ENCODE measurements at regions not wholly inside any gene's neighbourhood (a gene's known extent, or its start where the extent isn't known, plus 50 kb on each side); places are given as distances from the start of the nearest gene placed in this dataset.

DNA sequence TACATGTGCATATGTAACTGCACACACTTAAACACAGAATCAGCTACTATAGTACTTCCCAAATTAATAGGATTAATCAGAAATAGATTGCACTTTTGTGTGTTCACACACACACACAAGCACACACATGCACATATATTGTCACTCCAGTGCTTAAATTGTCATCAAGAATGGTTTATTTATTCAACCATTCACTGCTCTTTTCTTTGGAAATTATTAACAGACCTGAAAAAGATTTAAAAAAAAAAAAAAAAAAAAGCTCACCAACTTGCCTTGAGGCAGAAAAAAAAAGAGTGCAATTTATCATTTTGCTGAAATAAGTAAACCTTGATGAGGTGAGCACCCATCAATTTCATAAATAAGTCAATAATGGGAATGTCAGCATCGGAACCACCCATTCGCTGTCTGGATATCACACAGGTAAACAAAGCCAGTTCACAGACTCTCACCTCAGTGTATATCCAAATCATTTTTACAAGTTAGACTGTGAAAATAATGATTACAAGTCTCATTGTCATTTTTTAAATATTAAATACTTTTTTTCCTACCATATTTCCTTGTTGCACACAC, 562.8 kb downstream of the BNC2 start:
- H3K4me1 ChIP-seq (replicated peaks; ENCODE audit: insufficient read depth) = peaks cover 13% of the 10 kb centered on the region
- TF ChIP-seq EZH2 (IDR thresholded peaks at IDR 0.05; ENCODE audit: low read depth) (no peak), CTCF (conservative IDR thresholded peaks at IDR 0.05) (no peak)
- no peaks in the 10 kb centered on the region for H3K79me2 ChIP-seq (ENCODE audit: low read depth)
- peaks cover 3% of the 10 kb centered on the region; the same call in 1 of the 2 replicates for H3K9me3 ChIP-seq (ENCODE audit: insufficient read depth, low read depth)
- no peaks in the 10 kb centered on the region for H3F3A ChIP-seq (ENCODE audit: insufficient read depth, low read depth)
- POLR2A ChIA-PET (ENCODE audit: unreplicated experiment) = no interaction called here
- H3K36me3 ChIP-seq (ENCODE audit: low read depth) = no peaks in the 10 kb centered on the region
- no peak overlapping the region for H3K27ac ChIP-seq
- H3K4me2 ChIP-seq = no peak overlapping the region
- BruUV-seq (replicated peaks) = no TSS peak
- no peaks in the 10 kb centered on the region for H3K27me3 ChIP-seq (ENCODE audit: insufficient read depth, low read depth)
- H3K4me3 ChIP-seq = no peak overlapping the region
- H3K9me2 ChIP-seq (ENCODE audit: insufficient read depth) = no peaks in the 10 kb centered on the region
- DNase-seq = no peak
- H2AFZ ChIP-seq = no peak overlapping the region
- CTCF ChIA-PET = interaction anchor here (0.6 kb wide), 1 partner anchor 9 kb away, joined by 6 read pairs; no protein-coding TSS in a partner anchor
- intact Hi-C loops (cut with micrococcal nuclease; ENCODE audit: unreplicated experiment) = no loop called here
- no peaks in the 10 kb centered on the region for H4K20me1 ChIP-seq (ENCODE audit: insufficient read depth)

GRCh38 chr9:16308645-16309044, 561.8 kb downstream of the BNC2 start:
- no peaks in the 10 kb centered on the region for H3F3A ChIP-seq (ENCODE audit: insufficient read depth, low read depth)
- no peak overlapping the region for H3K4me2 ChIP-seq
- POLR2A ChIA-PET (ENCODE audit: unreplicated experiment) = no interaction called here
- no peak for DNase-seq
- no peaks in the 10 kb centered on the region for H3K79me2 ChIP-seq (ENCODE audit: low read depth)
- intact Hi-C loops (cut with micrococcal nuclease; ENCODE audit: unreplicated experiment) = no loop called here
- no peaks in the 10 kb centered on the region for H3K36me3 ChIP-seq (ENCODE audit: low read depth)
- TF ChIP-seq EZH2 (IDR thresholded peaks at IDR 0.05; ENCODE audit: low read depth) = no peak
- TF ChIP-seq CTCF (conservative IDR thresholded peaks at IDR 0.05) = no peak
- CTCF ChIA-PET = no interaction called here
- no peaks in the 10 kb centered on the region for H3K27me3 ChIP-seq (ENCODE audit: insufficient read depth, low read depth)
- no peak overlapping the region for H3K27ac ChIP-seq
- H3K4me1 ChIP-seq (replicated peaks; ENCODE audit: insufficient read depth) = peaks cover 13% of the 10 kb centered on the region
- H2AFZ ChIP-seq = no peak overlapping the region
- H4K20me1 ChIP-seq (ENCODE audit: insufficient read depth) = no peaks in the 10 kb centered on the region
- H3K9me3 ChIP-seq (ENCODE audit: insufficient read depth, low read depth) = peaks cover 3% of the 10 kb centered on the region; the same call in 1 of the 2 replicates
- no peaks in the 10 kb centered on the region for H3K9me2 ChIP-seq (ENCODE audit: insufficient read depth)
- no TSS peak for BruUV-seq (replicated peaks)
- no peak overlapping the region for H3K4me3 ChIP-seq

- Histone ChIP-seq H4K20me1 (ENCODE audit: insufficient read depth) (no peaks in the 10 kb centered on the region), H3K36me3 (ENCODE audit: low read depth) (no peaks in the 10 kb centered on the region), H3K27ac (no peak overlapping the region), H3K4me1 (replicated peaks; ENCODE audit: insufficient read depth) (peaks cover 9% of the 10 kb centered on the region), H3K9me2 (ENCODE audit: insufficient read depth) (no peaks in the 10 kb centered on the region), H2AFZ (no peak overlapping the region), H3K4me2 (no peak overlapping the region), H3K9me3 (ENCODE audit: insufficient read depth, low read depth) (no peaks in the 10 kb centered on the region), H3K79me2 (ENCODE audit: low read depth) (no peaks in the 10 kb centered on the region), H3K27me3 (ENCODE audit: insufficient read depth, low read depth) (no peaks in the 10 kb centered on the region), H3F3A (ENCODE audit: insufficient read depth, low read depth) (no peaks in the 10 kb centered on the region), H3K4me3 (no peak overlapping the region)
- no peak for TF ChIP-seq CTCF (conservative IDR thresholded peaks at IDR 0.05)
- TF ChIP-seq EZH2 (IDR thresholded peaks at IDR 0.05; ENCODE audit: low read depth) = no peak
- intact Hi-C loops (cut with micrococcal nuclease; ENCODE audit: unreplicated experiment) = no loop called here
- no TSS peak for BruUV-seq (replicated peaks)
- no peak for DNase-seq
- ChIA-PET POLR2A (ENCODE audit: unreplicated experiment) (no interaction called here), CTCF (no interaction called here)
Observed at GRCh38 chr9:16309082-16309468, 561.4 kb downstream of the BNC2 start.
